GM18502 (cell line): ENCODE measurements at regions not wholly inside any gene's neighbourhood (a gene's known extent, or its start where the extent isn't known, plus 50 kb on each side); places are given as distances from the start of the nearest gene placed in this dataset.

Experiments
- ATAC-seq: cut with Tn5 transposase; IDR thresholded peaks from one replicate; pipeline ENCODE4 v1.9.1; 2021; ENCODE audit warnings: mild to moderate bottlenecking; ENCODE audit not compliant: unreplicated experiment, poor library complexity

GRCh38 chr1:42096554-42096953 is 56.7 kb upstream of the GUCA2B start:
- no peak for ATAC-seq

GRCh38 chr1:42089246-42089645 is 64.0 kb upstream of the GUCA2B start:
- no peak for ATAC-seq

GRCh38 chr1:42086146-42086545 is 67.1 kb upstream of the GUCA2B start:
- ATAC-seq: no peak

GRCh38 chr1:42085596-42085995 is 67.6 kb upstream of the GUCA2B start:
- ATAC-seq: no peak

- ATAC-seq: no peak
Observed at GRCh38 chr1:42081475-42081874, 71.7 kb upstream of the GUCA2B start.

GRCh38 chr1:42075179-42075578 is 78.0 kb upstream of the GUCA2B start:
- no peak for ATAC-seq

- no peak for ATAC-seq
Observed at GRCh38 chr1:42070996-42071395, 82.2 kb upstream of the GUCA2B start.

- ATAC-seq: no peak
Observed at GRCh38 chr1:42057800-42058199, 95.4 kb upstream of the GUCA2B start.

GRCh38 chr1:42056460-42056859 is 96.8 kb upstream of the GUCA2B start:
- no peak for ATAC-seq

GRCh38 chr1:42055061-42055460 is 98.1 kb upstream of the GUCA2B start:
- no peak for ATAC-seq

GRCh38 chr1:42052072-42052699 is 101.0 kb upstream of the GUCA2B start:
- ATAC-seq: no peak

- no peak for ATAC-seq
Observed at GRCh38 chr1:42047508-42047880, 105.7 kb upstream of the GUCA2B start.

GRCh38 chr1:42046761-42047507 is 106.3 kb upstream of the GUCA2B start:
- ATAC-seq: no peak

- ATAC-seq: no peak
Observed at GRCh38 chr1:42044346-42044745, 108.9 kb upstream of the GUCA2B start.

- ATAC-seq: no peak
Observed at GRCh38 chr1:42043811-42044210, 109.4 kb upstream of the GUCA2B start.

- no peak for ATAC-seq
Observed at GRCh38 chr1:42043182-42043581, 110.0 kb upstream of the GUCA2B start.

GRCh38 chr1:42041031-42041430 is 112.2 kb upstream of the GUCA2B start:
- ATAC-seq: no peak

- no peak for ATAC-seq
Observed at GRCh38 chr1:42040159-42040558, 113.1 kb upstream of the GUCA2B start.

- ATAC-seq: no peak
Observed at GRCh38 chr1:42038261-42038660, 114.9 kb upstream of the GUCA2B start.

GRCh38 chr1:42037586-42037985 is 115.6 kb upstream of the GUCA2B start:
- ATAC-seq: no peak

GRCh38 chr1:42037161-42037560 is 116.0 kb upstream of the GUCA2B start:
- no peak for ATAC-seq
